ENCODE measurements at regions not wholly inside any gene's neighbourhood (a gene's known extent, or its start where the extent isn't known, plus 50 kb on each side); places are given as distances from the start of the nearest gene placed in this dataset.
"Not testable (repeated sequence)": the region's sequence is repeated elsewhere in the genome, so short reads cannot be mapped to it uniquely, and the experiment has no call there.

- Histone ChIP-seq H2AFZ (ENCODE audit: insufficient read depth, low read length, poor library complexity) (no peak overlapping the region), H3K27ac (ENCODE audit: low read depth, low read length) (no peak overlapping the region), H3K4me1 (ENCODE audit: control insufficient read depth in 1 of 2, insufficient read depth in 2 of 2, low read length in 2 of 2) (no peaks in the 10 kb centered on the region), H4K91ac (ENCODE audit: low read depth, low read length) (no peak overlapping the region), H3K27me3 (ENCODE audit: insufficient read depth, low read length) (no peaks in the 10 kb centered on the region), H2BK5ac (ENCODE audit: low read depth, low read length, poor library complexity) (no peak overlapping the region), H4K12ac (ENCODE audit: low read depth, low read length) (no peak overlapping the region), H3K9me3 (ENCODE audit: insufficient read depth, low read depth, low read length) (no peaks in the 10 kb centered on the region), H3K79me1 (ENCODE audit: low read length) (no peaks in the 10 kb centered on the region), H4K8ac (ENCODE audit: low read depth, low read length) (no peak overlapping the region), H2BK120ac (ENCODE audit: insufficient read depth, low read length, poor library complexity) (no peak overlapping the region), H2BK12ac (ENCODE audit: low read length) (no peak overlapping the region), H3K23ac (ENCODE audit: low read length) (no peak overlapping the region), H3K36me3 (ENCODE audit: control insufficient read depth in 1 of 2, insufficient read depth in 2 of 2, low read length in 2 of 2) (no peaks in the 10 kb centered on the region), H3K14ac (ENCODE audit: low read length) (no peak overlapping the region), H3K9ac (ENCODE audit: low read length) (no peak overlapping the region), H3K4me3 (ENCODE audit: low read depth, low read length) (no peak overlapping the region), H3K4me2 (ENCODE audit: low read length) (no peak overlapping the region), H3K4ac (ENCODE audit: low read depth, low read length) (no peak overlapping the region), H3K79me2 (ENCODE audit: control insufficient read depth, insufficient read depth, low read length, poor library complexity) (no peaks in the 10 kb centered on the region), H3K18ac (ENCODE audit: low read length) (no peak overlapping the region), H2AK5ac (ENCODE audit: low read length) (no peak overlapping the region)
- no peak for DNase-seq
- no CpG with 5 or more reads among the region's 13 CpGs for WGBS (ENCODE audit: extremely low coverage, insufficient coverage, insufficient read length)
Observed at GRCh38 chr3:34077417-34078195, 279.2 kb downstream of the PDCD6IP start.

- Histone ChIP-seq H3K79me2 (ENCODE audit: control insufficient read depth, insufficient read depth, low read length, poor library complexity) (no peaks in the 10 kb centered on the region), H3K27me3 (ENCODE audit: insufficient read depth, low read length) (no peaks in the 10 kb centered on the region)
- no CpG with 5 or more reads among the region's 2 CpGs for WGBS (ENCODE audit: extremely low coverage, insufficient coverage, insufficient read length)
Observed at GRCh38 chr3:34078418-34078817, 280.0 kb downstream of the PDCD6IP start.

GRCh38 chr3:34079849-34080248 is 281.4 kb downstream of the PDCD6IP start:
- H3K4me2 ChIP-seq (ENCODE audit: low read length); H2BK120ac ChIP-seq (ENCODE audit: insufficient read depth, low read length, poor library complexity); H3K4me1 ChIP-seq (ENCODE audit: control insufficient read depth in 1 of 2, insufficient read depth in 2 of 2, low read length in 2 of 2); H3K27ac ChIP-seq (ENCODE audit: low read depth, low read length); H3K4me3 ChIP-seq (ENCODE audit: low read depth, low read length); H3K18ac ChIP-seq (ENCODE audit: low read length); H3K27me3 ChIP-seq (ENCODE audit: insufficient read depth, low read length); H3K23ac ChIP-seq (ENCODE audit: low read length); H2AFZ ChIP-seq (ENCODE audit: insufficient read depth, low read length, poor library complexity); H3K4ac ChIP-seq (ENCODE audit: low read depth, low read length); H2AK5ac ChIP-seq (ENCODE audit: low read length); H4K8ac ChIP-seq (ENCODE audit: low read depth, low read length); H3K9ac ChIP-seq (ENCODE audit: low read length); H3K14ac ChIP-seq (ENCODE audit: low read length); H3K79me2 ChIP-seq (ENCODE audit: control insufficient read depth, insufficient read depth, low read length, poor library complexity); H3K9me3 ChIP-seq (ENCODE audit: insufficient read depth, low read depth, low read length); H2BK12ac ChIP-seq (ENCODE audit: low read length); H4K91ac ChIP-seq (ENCODE audit: low read depth, low read length); H2BK5ac ChIP-seq (ENCODE audit: low read depth, low read length, poor library complexity); H3K36me3 ChIP-seq (ENCODE audit: control insufficient read depth in 1 of 2, insufficient read depth in 2 of 2, low read length in 2 of 2); H3K79me1 ChIP-seq (ENCODE audit: low read length); H4K12ac ChIP-seq (ENCODE audit: low read depth, low read length); DNase-seq: not testable (repeated sequence)
- WGBS (ENCODE audit: extremely low coverage, insufficient coverage, insufficient read length), result no CpG with 5 or more reads among the region's 3 CpGs

More at GRCh38 chr3:34078418-34078817, 280.0 kb downstream of the PDCD6IP start:
- no peaks in the 10 kb centered on the region for H3K9me3 ChIP-seq (ENCODE audit: insufficient read depth, low read depth, low read length)
- no peak for DNase-seq
- no peaks in the 10 kb centered on the region for H3K4me1 ChIP-seq (ENCODE audit: control insufficient read depth in 1 of 2, insufficient read depth in 2 of 2, low read length in 2 of 2)
- H4K8ac ChIP-seq (ENCODE audit: low read depth, low read length), result no peak overlapping the region
- H2BK5ac ChIP-seq (ENCODE audit: low read depth, low read length, poor library complexity), result no peak overlapping the region
- H2BK120ac ChIP-seq (ENCODE audit: insufficient read depth, low read length, poor library complexity), result no peak overlapping the region
- no peak overlapping the region for H3K27ac ChIP-seq (ENCODE audit: low read depth, low read length)
- no peak overlapping the region for H2AFZ ChIP-seq (ENCODE audit: insufficient read depth, low read length, poor library complexity)
- no peaks in the 10 kb centered on the region for H3K36me3 ChIP-seq (ENCODE audit: control insufficient read depth in 1 of 2, insufficient read depth in 2 of 2, low read length in 2 of 2)
- H3K9ac ChIP-seq (ENCODE audit: low read length), result no peak overlapping the region
- no peak overlapping the region for H2BK12ac ChIP-seq (ENCODE audit: low read length)
- no peak overlapping the region for H3K18ac ChIP-seq (ENCODE audit: low read length)
- H3K23ac ChIP-seq (ENCODE audit: low read length), result no peak overlapping the region
- H3K79me1 ChIP-seq (ENCODE audit: low read length), result no peaks in the 10 kb centered on the region
- no peak overlapping the region for H3K14ac ChIP-seq (ENCODE audit: low read length)
- no peak overlapping the region for H3K4ac ChIP-seq (ENCODE audit: low read depth, low read length)
- H2AK5ac ChIP-seq (ENCODE audit: low read length), result no peak overlapping the region
- H4K91ac ChIP-seq (ENCODE audit: low read depth, low read length), result no peak overlapping the region
- no peak overlapping the region for H3K4me2 ChIP-seq (ENCODE audit: low read length)
- no peak overlapping the region for H3K4me3 ChIP-seq (ENCODE audit: low read depth, low read length)
- no peak overlapping the region for H4K12ac ChIP-seq (ENCODE audit: low read depth, low read length)

- not testable (repeated sequence) for H3K14ac ChIP-seq (ENCODE audit: low read length); H4K12ac ChIP-seq (ENCODE audit: low read depth, low read length); H3K9ac ChIP-seq (ENCODE audit: low read length); H3K36me3 ChIP-seq (ENCODE audit: control insufficient read depth in 1 of 2, insufficient read depth in 2 of 2, low read length in 2 of 2); H3K79me2 ChIP-seq (ENCODE audit: control insufficient read depth, insufficient read depth, low read length, poor library complexity); H2AFZ ChIP-seq (ENCODE audit: insufficient read depth, low read length, poor library complexity); H2BK5ac ChIP-seq (ENCODE audit: low read depth, low read length, poor library complexity); H3K9me3 ChIP-seq (ENCODE audit: insufficient read depth, low read depth, low read length); H3K23ac ChIP-seq (ENCODE audit: low read length); H2AK5ac ChIP-seq (ENCODE audit: low read length); H3K4me2 ChIP-seq (ENCODE audit: low read length); H3K27me3 ChIP-seq (ENCODE audit: insufficient read depth, low read length); H3K79me1 ChIP-seq (ENCODE audit: low read length); H3K4me1 ChIP-seq (ENCODE audit: control insufficient read depth in 1 of 2, insufficient read depth in 2 of 2, low read length in 2 of 2); H3K27ac ChIP-seq (ENCODE audit: low read depth, low read length); H4K8ac ChIP-seq (ENCODE audit: low read depth, low read length); H4K91ac ChIP-seq (ENCODE audit: low read depth, low read length); H3K4me3 ChIP-seq (ENCODE audit: low read depth, low read length); H2BK12ac ChIP-seq (ENCODE audit: low read length); H3K4ac ChIP-seq (ENCODE audit: low read depth, low read length); H3K18ac ChIP-seq (ENCODE audit: low read length); H2BK120ac ChIP-seq (ENCODE audit: insufficient read depth, low read length, poor library complexity); DNase-seq
- no CpG with 5 or more reads among the region's 7 CpGs for WGBS (ENCODE audit: extremely low coverage, insufficient coverage, insufficient read length)
Observed at GRCh38 chr3:34090379-34090778, 291.9 kb downstream of the PDCD6IP start.

Data from trophoblast cell (in vitro differentiated cells and primary cell).